ENCODE measurements at regions not wholly inside any gene's neighbourhood (a gene's known extent, or its start where the extent isn't known, plus 50 kb on each side); places are given as distances from the start of the nearest gene placed in this dataset.
A peak's percentile ranks its signal among the peaks of the same experiment; 100 is the strongest.

DNA sequence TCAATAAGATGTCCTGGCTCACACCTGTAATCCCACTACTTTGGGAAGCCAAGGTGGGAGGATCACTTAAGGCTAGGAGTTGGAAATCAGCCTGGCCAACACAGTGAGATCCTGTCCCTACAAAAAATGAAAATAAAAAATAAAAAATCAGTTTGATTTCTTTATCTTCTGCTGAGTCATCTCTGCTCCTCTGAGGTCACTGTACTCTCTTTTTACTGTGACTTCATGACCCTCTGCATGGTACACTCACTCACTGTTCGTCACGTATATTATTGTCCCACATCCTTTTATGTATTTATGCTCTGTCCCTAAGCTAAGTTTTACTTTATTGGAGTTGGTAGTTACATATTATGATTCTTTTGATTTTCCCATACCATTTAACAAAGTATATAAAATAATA lies 333.3 kb downstream of the PCDH7 start:
- no peak for DNase-seq (ENCODE audit: low spot score)

GRCh38 chr4:31054295-31054694 lies 334.1 kb downstream of the PCDH7 start:
- DNase-seq (ENCODE audit: low spot score) = no peak

DNA sequence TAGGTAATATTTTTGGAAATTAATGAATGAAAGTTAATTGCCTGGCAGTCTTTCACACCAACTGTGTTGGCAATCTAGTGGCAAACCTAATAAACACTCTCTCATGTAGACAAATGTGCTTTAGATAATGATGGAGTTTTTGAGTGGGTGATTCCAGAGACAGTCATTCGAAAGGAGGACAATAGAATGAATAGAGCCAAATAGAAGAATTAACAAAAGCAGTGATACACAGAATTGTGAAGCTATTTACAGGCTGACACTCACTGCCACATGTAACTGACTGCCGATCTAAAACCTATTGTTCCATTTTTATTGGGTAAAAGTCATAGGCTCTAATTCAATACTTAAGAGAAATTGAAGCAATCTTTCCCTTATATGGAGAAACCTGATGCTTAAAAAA lies 338.5 kb downstream of the PCDH7 start:
- DNase-seq (ENCODE audit: low spot score) = no peak

DNA sequence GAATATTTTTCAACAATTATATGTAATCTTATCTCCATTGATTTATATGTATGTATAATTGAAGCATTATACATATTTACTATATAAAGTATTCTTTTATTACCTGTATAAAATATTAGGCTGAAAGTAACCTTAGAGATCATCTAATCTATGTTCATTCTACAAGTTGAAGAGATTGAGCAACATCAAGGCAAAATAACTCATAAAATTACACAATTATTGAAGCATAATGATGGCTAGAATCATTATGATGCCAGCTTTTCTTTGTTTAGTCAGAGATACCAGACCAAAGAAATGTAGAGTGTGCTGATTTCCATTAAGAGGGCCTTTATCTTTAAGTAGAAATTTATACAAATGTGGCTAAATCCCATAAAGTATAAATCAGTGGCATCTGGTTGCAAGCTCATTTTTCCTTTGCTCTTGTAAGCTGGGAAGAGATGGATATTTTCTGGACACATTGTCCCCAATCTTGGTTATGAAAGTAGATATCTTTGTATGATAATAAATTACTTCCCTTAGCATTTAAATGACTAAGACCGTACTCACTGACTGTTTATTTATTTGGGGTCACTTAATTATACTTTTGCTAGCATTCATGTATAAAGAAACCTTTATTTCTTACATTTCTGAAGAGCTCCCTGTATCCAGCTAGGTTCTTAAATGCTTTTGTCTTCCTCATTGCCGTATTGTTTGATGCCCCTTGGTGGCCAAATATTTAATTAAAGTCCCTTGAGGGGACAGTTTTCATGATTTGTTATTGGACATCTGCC lies 339.8 kb downstream of the PCDH7 start:
- no peak for DNase-seq (ENCODE audit: low spot score)

DNA sequence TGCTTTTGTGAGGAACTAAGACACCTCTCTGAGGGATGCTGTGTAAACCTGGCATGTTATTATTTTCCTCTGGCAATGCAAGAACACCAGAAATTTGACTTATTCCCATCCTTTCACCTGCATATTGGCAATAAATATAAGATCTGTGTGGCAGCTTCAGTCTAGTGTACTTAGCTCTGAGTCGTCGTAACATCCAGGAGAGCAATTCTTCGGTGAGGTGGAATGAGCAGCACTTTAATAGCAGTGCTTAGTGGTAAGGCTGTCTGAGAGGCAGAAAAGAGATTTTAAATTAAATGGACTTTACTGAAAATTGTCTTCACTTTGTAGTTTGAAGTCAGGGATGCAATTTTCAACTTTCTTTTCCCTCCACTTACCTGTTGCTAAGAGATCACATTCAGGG lies 344.9 kb downstream of the PCDH7 start:
- DNase-seq (ENCODE audit: low spot score) = no peak

GRCh38 chr4:31068257-31069075 lies 348.3 kb downstream of the PCDH7 start:
- DNase-seq (ENCODE audit: low spot score) = no peak

DNA sequence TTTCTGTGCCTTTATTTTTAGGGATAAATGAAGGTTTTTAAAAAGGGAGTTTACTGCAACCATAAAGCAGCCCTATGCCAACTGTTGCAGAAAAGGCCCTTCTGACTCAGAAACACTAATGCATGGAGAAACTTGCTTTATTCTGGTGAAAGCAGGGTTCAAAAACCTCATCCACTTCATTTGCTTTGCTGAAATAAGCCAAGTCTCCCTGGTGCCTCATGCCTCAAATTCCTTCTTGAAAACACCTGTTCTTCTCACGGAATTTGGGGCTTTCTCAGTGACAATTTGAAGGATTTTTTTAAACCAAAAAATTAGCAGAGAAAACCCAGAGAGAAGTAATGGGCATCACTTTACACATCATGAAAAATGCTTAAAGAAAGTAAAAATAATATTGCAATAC lies 349.0 kb downstream of the PCDH7 start:
- no peak for DNase-seq (ENCODE audit: low spot score)

DNA sequence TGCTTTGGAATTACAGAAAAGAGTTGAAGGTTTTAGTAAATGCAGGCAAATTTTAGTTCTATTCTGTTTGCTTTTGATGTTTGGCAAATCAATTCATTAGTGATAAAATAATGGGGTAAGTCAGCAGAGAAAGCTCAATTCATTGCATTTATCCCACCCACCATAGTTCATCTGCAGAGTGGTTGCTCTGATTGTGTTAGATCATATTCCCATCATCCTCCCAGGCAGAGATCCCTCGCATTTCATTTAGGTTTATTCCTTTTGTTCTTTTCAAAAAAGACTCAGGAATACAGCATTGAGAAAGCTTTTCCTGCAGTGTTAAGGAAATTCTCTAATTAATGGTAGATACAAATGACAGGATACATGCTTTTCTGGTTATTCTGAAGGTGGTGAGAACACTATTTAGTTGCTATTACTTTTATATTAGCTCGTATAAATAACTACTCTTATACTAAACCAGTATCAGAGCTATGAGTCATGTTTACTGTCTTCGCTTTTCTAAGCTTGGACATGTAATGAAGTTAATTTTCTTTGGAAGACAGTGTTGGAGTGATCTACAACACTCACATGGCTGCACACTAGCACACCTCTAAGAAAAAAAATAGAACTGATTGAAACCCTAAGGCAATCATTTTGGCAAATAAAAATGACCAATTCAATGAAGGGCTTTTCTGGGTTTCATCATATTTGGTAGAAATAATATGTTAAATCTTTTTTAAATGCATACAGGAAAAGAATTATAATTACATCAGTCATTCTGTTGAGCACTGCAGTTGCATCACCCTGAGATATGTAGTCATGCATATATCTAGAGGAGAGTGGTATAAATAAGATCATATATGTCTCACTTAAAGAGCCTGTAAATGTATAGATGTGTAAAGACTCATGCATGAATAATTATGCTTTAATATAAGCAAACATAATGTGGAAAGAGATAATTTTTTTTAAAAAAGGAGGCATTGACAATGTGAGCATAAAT lies 351.6 kb downstream of the PCDH7 start:
- no peak for DNase-seq (ENCODE audit: low spot score)

DNA sequence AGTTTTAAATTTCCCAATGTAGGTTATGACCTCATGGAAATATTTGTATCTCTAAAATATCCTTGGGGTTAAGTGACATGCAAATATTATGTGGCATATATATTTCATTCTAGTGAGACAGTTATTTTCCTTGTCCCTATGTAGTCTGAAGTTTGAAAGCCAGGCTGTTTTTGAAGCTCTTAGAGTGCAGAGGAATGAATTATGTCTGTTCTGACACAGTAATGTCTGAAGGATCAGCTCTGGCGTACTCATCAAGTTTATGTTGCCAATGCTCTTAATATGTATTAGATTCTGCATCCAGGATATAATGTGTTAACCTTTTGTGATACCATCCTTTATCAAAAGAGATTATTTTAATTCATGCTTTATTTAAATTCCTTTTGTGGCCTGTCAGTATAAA lies 355.8 kb downstream of the PCDH7 start:
- DNase-seq (ENCODE audit: low spot score) = no peak

DNA sequence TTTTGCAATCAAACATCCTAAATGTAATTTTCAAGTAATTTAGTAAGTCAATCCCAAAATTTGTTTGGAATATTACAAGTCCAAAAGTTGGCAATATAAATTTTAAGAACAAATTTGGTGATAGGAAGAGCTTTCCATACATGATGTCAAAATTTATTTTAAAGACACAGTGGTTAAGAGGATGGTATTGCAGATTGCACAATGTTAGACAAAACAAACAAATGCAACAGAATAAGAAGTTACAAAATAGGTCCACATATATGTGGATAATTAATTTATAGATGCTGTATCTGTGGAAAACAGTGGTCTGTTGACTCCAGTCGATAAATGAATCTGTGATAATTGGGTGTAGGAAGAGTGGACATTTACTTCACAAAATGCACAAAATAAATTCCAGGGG lies 358.5 kb downstream of the PCDH7 start:
- DNase-seq (ENCODE audit: low spot score) = no peak

DNA sequence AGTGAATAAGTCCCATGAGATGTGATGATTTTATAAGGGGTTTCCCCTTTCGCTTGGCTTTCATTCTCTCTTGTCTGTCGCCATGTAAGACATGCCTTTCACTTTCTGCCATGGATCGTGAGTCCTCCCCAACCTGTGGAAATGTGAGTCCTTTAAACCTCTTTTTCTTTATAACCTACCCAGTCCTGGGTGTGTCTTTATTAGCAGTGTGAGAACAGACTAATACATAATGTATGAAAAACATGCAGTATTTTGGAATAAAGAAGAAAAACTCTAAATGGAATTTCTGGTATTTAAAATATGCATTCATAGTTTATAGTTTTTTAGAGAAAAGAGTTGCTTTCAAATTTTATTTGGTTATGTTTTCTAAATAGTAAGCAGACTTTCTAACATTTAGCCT lies 360.7 kb downstream of the PCDH7 start:
- no peak for DNase-seq (ENCODE audit: low spot score)

DNA sequence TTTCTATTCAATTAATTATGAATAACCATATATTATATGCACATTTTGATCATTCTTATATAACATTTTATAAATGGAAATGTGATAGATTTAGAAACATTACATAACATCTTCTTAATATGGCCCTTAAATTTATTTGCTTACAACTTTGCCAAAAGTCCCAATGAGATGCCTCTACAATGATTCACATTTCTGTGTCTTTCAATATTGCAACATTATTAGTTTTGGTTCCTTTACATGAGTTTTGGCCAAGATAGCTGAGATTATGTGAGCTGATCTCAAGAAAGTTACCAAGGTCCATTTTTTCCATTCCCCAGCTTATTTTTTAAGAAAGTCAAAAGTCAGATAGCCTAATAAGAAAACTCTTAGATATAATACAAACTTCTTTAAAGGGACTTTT lies 361.2 kb downstream of the PCDH7 start:
- DNase-seq (ENCODE audit: low spot score) = no peak

DNA sequence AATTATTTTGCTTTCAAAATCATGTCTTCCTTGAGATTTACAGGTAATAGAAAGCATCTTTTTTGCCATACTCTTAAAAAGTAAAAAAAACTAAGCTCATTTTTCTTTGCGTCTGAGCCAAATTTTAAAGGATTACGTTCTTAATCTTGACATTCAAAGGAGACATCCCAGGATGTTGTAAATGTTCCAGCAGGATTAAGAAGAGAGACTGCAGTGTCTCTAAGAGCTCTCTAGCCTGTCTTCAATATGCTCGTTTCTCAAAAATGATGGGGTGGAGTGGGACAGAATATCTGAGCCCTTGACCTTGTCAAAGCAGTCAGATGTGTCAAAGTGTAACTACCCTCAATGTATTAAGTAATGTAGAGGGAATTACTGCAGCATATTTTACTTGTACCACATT lies 363.3 kb downstream of the PCDH7 start:
- no peak for DNase-seq (ENCODE audit: low spot score)

GRCh38 chr4:31084806-31085416 lies 364.7 kb downstream of the PCDH7 start:
- DNase-seq (ENCODE audit: low spot score) = no peak

- DNase-seq (ENCODE audit: low spot score) = no peak
These were observed 365.5 kb downstream of the PCDH7 start for GRCh38 chr4:31085689-31086088.

DNA sequence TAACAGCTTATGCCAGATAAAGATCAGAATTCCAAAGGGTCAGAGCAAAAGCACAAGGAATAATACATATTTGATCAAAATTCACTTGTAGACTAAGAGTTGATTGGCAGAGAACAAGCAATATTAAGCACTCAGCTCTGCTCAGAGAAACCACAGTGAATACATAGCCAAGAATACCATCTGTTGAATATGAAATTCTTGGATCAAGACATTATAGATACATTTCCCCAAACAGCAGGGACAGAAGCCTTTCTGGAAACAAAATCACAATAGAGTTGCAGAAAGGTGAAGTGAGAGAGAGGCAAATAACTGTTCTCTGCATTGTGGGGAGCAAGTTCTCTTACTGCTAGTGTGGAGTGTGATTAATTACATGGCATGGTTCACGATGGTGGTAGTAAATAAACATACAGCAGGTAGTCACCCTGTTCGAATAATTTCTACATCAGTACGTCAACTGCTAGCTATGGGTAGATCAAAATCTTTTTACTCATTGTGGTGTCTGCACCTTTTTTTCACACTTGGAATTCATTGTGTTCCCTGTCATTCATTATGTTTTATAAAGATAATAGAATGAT lies 366.7 kb downstream of the PCDH7 start:
- DNase-seq (ENCODE audit: low spot score) = no peak

DNA sequence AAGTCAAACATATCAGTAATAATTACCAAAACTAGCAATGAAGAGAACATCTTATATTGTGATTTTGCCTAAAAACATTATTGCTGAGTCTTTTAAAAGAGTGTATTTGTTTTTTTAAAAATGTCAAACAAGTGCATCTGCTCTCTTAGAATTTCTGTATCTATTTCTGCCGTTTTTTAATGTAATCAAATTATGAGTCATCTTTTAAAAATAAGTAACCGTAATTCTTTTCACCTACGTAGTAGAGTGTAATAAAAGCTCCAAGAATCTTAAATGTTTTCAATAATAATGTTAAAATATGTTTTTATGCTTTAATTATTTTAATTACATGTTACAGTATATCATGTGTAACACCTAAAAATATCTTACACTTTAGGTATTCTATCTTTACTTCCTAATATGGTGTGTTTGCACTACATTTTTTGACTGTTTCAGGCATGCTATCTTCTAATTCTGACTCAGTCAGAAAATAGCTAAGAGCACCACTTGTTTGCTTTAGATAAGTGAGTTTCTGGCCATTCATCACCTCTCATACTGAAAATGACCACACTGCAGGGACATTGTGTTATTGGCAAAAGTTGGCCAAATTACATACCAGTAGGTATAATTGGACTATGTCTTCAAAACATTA lies 368.5 kb downstream of the PCDH7 start:
- DNase-seq (ENCODE audit: low spot score) = peak; percentile 9

DNA sequence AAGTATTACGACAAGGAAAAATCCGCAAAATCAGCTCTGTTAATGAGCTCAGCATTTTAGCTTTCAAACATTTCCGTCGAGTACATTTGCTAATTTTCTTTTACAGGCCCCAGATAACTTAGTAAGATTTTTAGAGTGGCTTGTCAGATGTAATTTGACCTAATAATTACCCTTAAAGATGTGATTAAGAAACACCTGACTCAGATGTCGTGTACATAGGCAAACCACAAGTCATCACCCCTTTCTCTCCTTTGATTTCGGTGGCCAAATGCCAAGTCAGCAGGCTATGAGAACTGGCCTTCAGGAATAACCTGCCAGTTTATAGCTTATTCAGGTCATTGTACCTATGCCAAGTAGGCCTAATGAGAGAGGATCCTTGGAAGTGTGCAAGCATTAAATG lies 369.6 kb downstream of the PCDH7 start:
- DNase-seq (ENCODE audit: low spot score) = peak; percentile 96

GRCh38 chr4:31094474-31094873 lies 374.3 kb downstream of the PCDH7 start:
- DNase-seq (ENCODE audit: low spot score) = no peak

GRCh38 chr4:31097999-31098398 lies 377.8 kb downstream of the PCDH7 start:
- no peak for DNase-seq (ENCODE audit: low spot score)

- DNase-seq (ENCODE audit: low spot score) = no peak
These were observed 380.4 kb downstream of the PCDH7 start for GRCh38 chr4:31100536-31100935.
